BE2C (cell line): ENCODE measurements at regions not wholly inside any gene's neighbourhood (a gene's known extent, or its start where the extent isn't known, plus 50 kb on each side); places are given as distances from the start of the nearest gene placed in this dataset.

Source experiments
- DNase-seq: peaks from one replicate; pipeline ENCODE4 v3.0.0-alpha.2; 2020
- H3K27me3 ChIP-seq: fragments of 250-450 bp; sonication (Bioruptor Pico); 2 replicates; pipeline ENCODE4 v1.5.1; 2020; ENCODE audit warnings: mild to moderate bottlenecking
- H3K36me3 ChIP-seq: fragments of 250-450 bp; sonication (Bioruptor Pico); 2 replicates; pipeline ENCODE4 v1.5.1; 2020; ENCODE audit warnings: mild to moderate bottlenecking
- H3K4me1 ChIP-seq: fragments of 250-450 bp; sonication (Bioruptor Pico); 2 replicates; pipeline ENCODE4 v1.5.1; 2020
- H3K4me3 ChIP-seq: 2 replicates; pipeline ENCODE4 v1.5.1; 2011; ENCODE audit warnings: low read depth, low read length
- H3K9me3 ChIP-seq: fragments of 250-450 bp; sonication (Bioruptor Pico); 2 replicates; pipeline ENCODE4 v1.5.1; 2020
- CTCF ChIP-seq: IDR thresholded peaks from 2 replicates; pipeline ENCODE4 v1.5.1; 2012; ENCODE audit warnings: mild to moderate bottlenecking, low read depth, low read length

GRCh38 chr2:156192468-156192867 lies 140.1 kb downstream of the NR4A2 start:
- Histone ChIP-seq H3K27me3 (no peaks in the 10 kb centered on the region), H3K4me3 (no peak overlapping the region), H3K36me3 (no peaks in the 10 kb centered on the region), H3K9me3 (no peaks in the 10 kb centered on the region), H3K4me1 (no peaks in the 10 kb centered on the region)
- no peak for DNase-seq
- no peak for TF ChIP-seq CTCF

GRCh38 chr2:156191527-156191926 lies 141.0 kb downstream of the NR4A2 start:
- Histone ChIP-seq H3K36me3 (no peaks in the 10 kb centered on the region), H3K4me3 (no peak overlapping the region), H3K27me3 (no peaks in the 10 kb centered on the region), H3K9me3 (no peaks in the 10 kb centered on the region), H3K4me1 (no peaks in the 10 kb centered on the region)
- no peak for TF ChIP-seq CTCF
- peak; percentile 2 for DNase-seq

GRCh38 chr2:156190517-156190916 lies 142.0 kb downstream of the NR4A2 start:
- no peak overlapping the region for H3K4me3 ChIP-seq
- H3K36me3 ChIP-seq: no peaks in the 10 kb centered on the region
- H3K4me1 ChIP-seq: no peaks in the 10 kb centered on the region
- no peak for TF ChIP-seq CTCF
- no peaks in the 10 kb centered on the region for H3K9me3 ChIP-seq
- DNase-seq: no peak
- H3K27me3 ChIP-seq: no peaks in the 10 kb centered on the region

- Histone ChIP-seq H3K4me3 (no peak overlapping the region), H3K9me3 (no peaks in the 10 kb centered on the region), H3K4me1 (no peaks in the 10 kb centered on the region), H3K36me3 (no peaks in the 10 kb centered on the region), H3K27me3 (no peaks in the 10 kb centered on the region)
- no peak for TF ChIP-seq CTCF
- DNase-seq: no peak
Measured at GRCh38 chr2:156189584-156189983, 142.9 kb downstream of the NR4A2 start.

GRCh38 chr2:156189143-156189542 lies 143.4 kb downstream of the NR4A2 start:
- no peak for DNase-seq
- Histone ChIP-seq H3K27me3 (no peaks in the 10 kb centered on the region), H3K36me3 (no peaks in the 10 kb centered on the region), H3K9me3 (no peaks in the 10 kb centered on the region), H3K4me3 (no peak overlapping the region), H3K4me1 (no peaks in the 10 kb centered on the region)
- no peak for TF ChIP-seq CTCF

- TF ChIP-seq CTCF: no peak
- no peaks in the 10 kb centered on the region for H3K9me3 ChIP-seq
- no peaks in the 10 kb centered on the region for H3K36me3 ChIP-seq
- no peaks in the 10 kb centered on the region for H3K4me1 ChIP-seq
- no peaks in the 10 kb centered on the region for H3K27me3 ChIP-seq
- no peak overlapping the region for H3K4me3 ChIP-seq
- no peak for DNase-seq
Measured at GRCh38 chr2:156182132-156182531, 150.4 kb downstream of the NR4A2 start.
